Upper lobe of left lung (tissue), 6 donors: ENCODE measurements at regions not wholly inside any gene's neighbourhood (a gene's known extent, or its start where the extent isn't known, plus 50 kb on each side); places are given as distances from the start of the nearest gene placed in this dataset.

Experiments used
- ATAC-seq, 2 donors: fragments of 200-7000 bp; cut with Tn5 transposase; one replicate each; pipeline ENCODE4 v1.9.1; 2022; ENCODE audit warnings: mild to moderate bottlenecking in 2 of 2, moderate library complexity in 2 of 2; ENCODE audit not compliant: low FRiP score in 2 of 2
- DNase-seq, 2 donors: peaks; one replicate each; pipeline ENCODE4 v3.0.0-alpha.2; 2019 to 2020
- H3K27ac ChIP-seq, 4 donors: fragments of 200-600 bp; sonication (generic); one replicate each; pipeline ENCODE4 v1.5.1; 2016 to 2019
- H3K27me3 ChIP-seq, 4 donors: fragments of 200-600 bp; sonication (generic); one replicate each; pipeline ENCODE4 v1.5.1; 2017 to 2019
- H3K36me3 ChIP-seq, 4 donors: fragments of 200-600 bp; sonication (generic); one replicate each; pipeline ENCODE4 v1.5.1; 2016 to 2019
- H3K4me1 ChIP-seq, 4 donors: fragments of 200-600 bp; sonication (generic); one replicate each; pipeline ENCODE4 v1.5.1; 2018 to 2019
- H3K4me3 ChIP-seq, 4 donors: fragments of 200-600 bp; sonication (generic); one replicate each; pipeline ENCODE4 v1.5.1; 2017 to 2019; ENCODE audit warnings: mild to moderate bottlenecking in 2 of 4, moderate library complexity in 1 of 4
- H3K9me3 ChIP-seq, 4 donors: fragments of 200-600 bp; sonication (generic); one replicate each; pipeline ENCODE4 v1.5.1; 2018 to 2019
- CTCF ChIP-seq, 6 experiments: fragments of 450-650 bp in 4 of 6; fragments of 200-600 bp in 2 of 6; sonication (generic) in 2 of 6; IDR thresholded peaks; one replicate each; pipeline ENCODE4 v1.5.1; 2016 to 2019; ENCODE audit warnings: antibody characterized with exemption in 6 of 6
- EP300 ChIP-seq, 4 donors: sonication (generic); formaldehyde crosslinking; IDR thresholded peaks; one replicate each; pipeline ENCODE4 v1.5.1; 2017; ENCODE audit warnings: antibody characterized with exemption in 4 of 4, control low read depth in 2 of 4
- POLR2A ChIP-seq, 4 donors: fragments of 450-650 bp; IDR thresholded peaks; one replicate each; pipeline ENCODE4 v1.5.1; 2016 to 2017; ENCODE audit warnings: antibody characterized with exemption in 4 of 4, mild to moderate bottlenecking in 2 of 4
- POLR2AphosphoS5 ChIP-seq, 2 donors: sonication (generic); formaldehyde crosslinking; IDR thresholded peaks; one replicate each; pipeline ENCODE4 v1.5.1; 2017; ENCODE audit warnings: antibody characterized with exemption in 2 of 2
- whole genome bisulfite sequencing, 2 donors: methylation state at CpG; one replicate each; pipeline ENCODE4 v1.1.5; 2017 to 2018; 5-methylcytosine and 5-hydroxymethylcytosine counted together
- donor health status: DM: no; HTN: no; CAD: no; lungs with moderate emphysema.
- donor health status: DM: no; HTN: yes; CAD: no; lungs with severe emphysema.

GRCh38 chr9:18118268-18118667 is 355.7 kb upstream of the ADAMTSL1 start:
- Histone ChIP-seq H3K4me1 (no peaks in the 10 kb centered on the region), H3K27ac (no peak overlapping the region), H3K4me3 (no peak overlapping the region), H3K36me3 (no peaks in the 10 kb centered on the region), H3K9me3 (no peaks in the 10 kb centered on the region), H3K27me3 (no peaks in the 10 kb centered on the region)
- ATAC-seq (no peak), DNase-seq (no peak)
- TF ChIP-seq POLR2AphosphoS5 (IDR thresholded peaks at IDR 0.05) (no peak), CTCF (IDR thresholded peaks at IDR 0.05) (no peak), EP300 (IDR thresholded peaks at IDR 0.05) (no peak), POLR2A (IDR thresholded peaks at IDR 0.05) (no peak)

GRCh38 chr9:18122171-18122570 is 351.8 kb upstream of the ADAMTSL1 start:
- TF ChIP-seq POLR2A (IDR thresholded peaks at IDR 0.05) = no peak
- TF ChIP-seq EP300 (IDR thresholded peaks at IDR 0.05) = no peak
- no peak for TF ChIP-seq POLR2AphosphoS5 (IDR thresholded peaks at IDR 0.05)
- TF ChIP-seq CTCF (IDR thresholded peaks at IDR 0.05) = no peak
- no peaks in the 10 kb centered on the region for H3K9me3 ChIP-seq
- 61 to 70% methylated on average over 1 of the region's 1 CpG for WGBS, 2 donors
- H3K27me3 ChIP-seq = no peaks in the 10 kb centered on the region
- no peak overlapping the region for H3K27ac ChIP-seq
- no peaks in the 10 kb centered on the region for H3K36me3 ChIP-seq
- no peaks in the 10 kb centered on the region for H3K4me1 ChIP-seq
- no peak overlapping the region for H3K4me3 ChIP-seq
- DNase-seq (no peak), ATAC-seq (no peak)

GRCh38 chr9:18124760-18125159 is 349.2 kb upstream of the ADAMTSL1 start:
- WGBS, 2 donors = 64 to 65% methylated on average over 1 of the region's 1 CpG
- Histone ChIP-seq H3K4me1 (no peaks in the 10 kb centered on the region), H3K9me3 (no peaks in the 10 kb centered on the region), H3K4me3 (no peak overlapping the region), H3K36me3 (no peaks in the 10 kb centered on the region), H3K27ac (no peak overlapping the region), H3K27me3 (no peaks in the 10 kb centered on the region)
- DNase-seq (no peak), ATAC-seq (no peak)
- TF ChIP-seq EP300 (IDR thresholded peaks at IDR 0.05) = no peak

- no peaks in the 10 kb centered on the region for H3K36me3 ChIP-seq
- no peak for TF ChIP-seq CTCF (IDR thresholded peaks at IDR 0.05)
- H3K9me3 ChIP-seq = no peaks in the 10 kb centered on the region
- H3K27me3 ChIP-seq = no peaks in the 10 kb centered on the region
- H3K4me3 ChIP-seq = no peak overlapping the region
- DNase-seq (no peak), ATAC-seq (peak in 1 of 2 donors; percentile 70)
- H3K27ac ChIP-seq = no peak overlapping the region
- no peaks in the 10 kb centered on the region for H3K4me1 ChIP-seq
- WGBS, 2 donors = 65 to 71% methylated on average over 4 of the region's 4 CpGs
Observed at GRCh38 chr9:18126831-18127498, 347.0 kb upstream of the ADAMTSL1 start.

GRCh38 chr9:18127499-18127875 is 346.5 kb upstream of the ADAMTSL1 start:
- no peaks in the 10 kb centered on the region for H3K9me3 ChIP-seq
- no peak overlapping the region for H3K27ac ChIP-seq
- no peaks in the 10 kb centered on the region for H3K27me3 ChIP-seq
- DNase-seq (no peak), ATAC-seq (no peak)
- no peaks in the 10 kb centered on the region for H3K4me1 ChIP-seq
- TF ChIP-seq POLR2A (IDR thresholded peaks at IDR 0.05) = no peak
- no peak for TF ChIP-seq EP300 (IDR thresholded peaks at IDR 0.05)
- TF ChIP-seq POLR2AphosphoS5 (IDR thresholded peaks at IDR 0.05) = no peak
- no peak for TF ChIP-seq CTCF (IDR thresholded peaks at IDR 0.05)
- H3K4me3 ChIP-seq = no peak overlapping the region
- no peaks in the 10 kb centered on the region for H3K36me3 ChIP-seq
- WGBS, 2 donors = 42 to 59% methylated on average over 2 of the region's 2 CpGs
